K562 (cell line): ENCODE measurements at regions not wholly inside any gene's neighbourhood (a gene's known extent, or its start where the extent isn't known, plus 50 kb on each side); places are given as distances from the start of the nearest gene placed in this dataset.

ENCODE experiments used
- OTX1 ChIP-seq: fragments of 450-650 bp; formaldehyde crosslinking; IDR thresholded peaks from 2 replicates; pipeline ENCODE4 v1.4.0; 2022; ENCODE audit warnings: mild to moderate bottlenecking
- PHF20 ChIP-seq: fragments of 450-650 bp; IDR thresholded peaks from 2 replicates; pipeline ENCODE4 v1.6.1; 2018; ENCODE audit not compliant: partially characterized antibody
- RBFOX2 ChIP-seq: fragments of 200-400 bp; formaldehyde crosslinking; IDR thresholded peaks from 2 replicates; pipeline ENCODE4 v1.6.1; 2017; ENCODE audit warnings: low read depth, mild to moderate bottlenecking, low read length, moderate library complexity
- RBM15 ChIP-seq: fragments of 200-400 bp; formaldehyde crosslinking; IDR thresholded peaks from 2 replicates; pipeline ENCODE4 v1.6.1; 2018; ENCODE audit warnings: mild to moderate bottlenecking, low read length, moderate library complexity; ENCODE audit not compliant: insufficient read depth
- SAFB2 ChIP-seq: fragments of 200-400 bp; formaldehyde crosslinking; IDR thresholded peaks from 2 replicates; pipeline ENCODE4 v1.6.1; 2018; ENCODE audit warnings: borderline replicate concordance, low read length, low read depth, moderate library complexity; ENCODE audit not compliant: severe bottlenecking
- STAT5B ChIP-seq: fragments of 250-450 bp; sonication (Bioruptor Pico); IDR thresholded peaks from 2 replicates; pipeline ENCODE4 v1.8.0; 2021; ENCODE audit warnings: mild to moderate bottlenecking, inconsistent platforms
- ZFX ChIP-seq: sonication (generic); formaldehyde crosslinking; IDR thresholded peaks from 2 replicates; pipeline ENCODE4 v1.8.0; 2022; ENCODE audit warnings: mild to moderate bottlenecking, missing genetic modification reagents, moderate library complexity
- TF ChIP-seq, protein P1 (sequence below), 3 experiments: IDR thresholded peaks in 2 of 3; conservative IDR thresholded peaks in 1 of 3; 2 replicates each; pipeline ENCODE4 v1.5.1; 2011 to 2012; ENCODE audit warnings: low read length in 3 of 3, mild to moderate bottlenecking in 3 of 3, control low read depth in 2 of 3, improper control_type of control experiment in 1 of 3, inconsistent platforms in 1 of 3, low read depth in 1 of 3, mixed read lengths in 1 of 3, moderate library complexity in 1 of 3; ENCODE audit not compliant: insufficient read depth in 2 of 3

DNA sequence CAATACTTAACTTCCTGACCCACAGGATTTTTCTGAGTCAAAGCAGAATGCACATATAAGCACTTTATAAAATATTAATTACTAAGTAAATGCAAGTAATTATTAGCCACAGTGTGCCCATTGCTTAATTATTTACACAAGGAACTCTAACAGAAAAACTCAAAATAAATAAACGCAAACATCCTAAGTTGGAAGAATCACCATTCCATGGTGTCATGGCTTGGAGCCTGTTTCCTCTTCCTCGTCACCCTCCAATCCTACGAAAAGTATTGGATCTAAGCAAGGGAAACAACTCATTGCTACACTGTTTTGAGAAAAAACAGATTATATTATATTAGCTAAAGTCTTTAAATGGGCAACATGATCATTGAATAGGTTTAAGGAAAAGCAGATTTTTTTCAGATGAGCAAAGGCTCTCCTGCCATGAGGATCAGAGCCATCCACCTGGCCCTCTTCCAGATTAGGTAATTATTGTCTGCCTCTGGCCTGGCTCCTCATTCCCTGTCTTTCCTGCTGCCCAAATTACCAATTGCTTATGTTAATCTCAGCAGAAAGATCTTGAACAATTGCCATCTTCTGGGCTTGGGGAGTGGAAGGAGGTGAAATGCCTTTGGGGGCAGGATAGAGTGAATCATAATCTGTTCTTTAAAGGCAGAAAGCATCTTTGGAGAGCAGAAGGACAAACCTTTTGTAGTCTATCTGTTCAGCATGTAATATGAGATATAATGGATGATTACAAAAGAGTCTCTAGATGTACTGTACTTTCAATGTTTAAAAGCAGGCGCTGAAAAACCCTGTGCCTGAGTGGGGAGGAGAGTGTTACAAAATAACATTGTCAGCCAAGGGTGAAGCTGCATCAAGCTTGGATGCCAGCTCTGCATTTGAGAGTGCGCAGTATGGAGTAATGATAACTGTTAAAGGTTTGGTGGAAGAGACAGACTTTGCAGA lies 121.2 kb downstream of the DUSP10 start:
- no peak for TF ChIP-seq OTX1 (CRISPR knock-in tag)
- TF ChIP-seq, protein P1, sequence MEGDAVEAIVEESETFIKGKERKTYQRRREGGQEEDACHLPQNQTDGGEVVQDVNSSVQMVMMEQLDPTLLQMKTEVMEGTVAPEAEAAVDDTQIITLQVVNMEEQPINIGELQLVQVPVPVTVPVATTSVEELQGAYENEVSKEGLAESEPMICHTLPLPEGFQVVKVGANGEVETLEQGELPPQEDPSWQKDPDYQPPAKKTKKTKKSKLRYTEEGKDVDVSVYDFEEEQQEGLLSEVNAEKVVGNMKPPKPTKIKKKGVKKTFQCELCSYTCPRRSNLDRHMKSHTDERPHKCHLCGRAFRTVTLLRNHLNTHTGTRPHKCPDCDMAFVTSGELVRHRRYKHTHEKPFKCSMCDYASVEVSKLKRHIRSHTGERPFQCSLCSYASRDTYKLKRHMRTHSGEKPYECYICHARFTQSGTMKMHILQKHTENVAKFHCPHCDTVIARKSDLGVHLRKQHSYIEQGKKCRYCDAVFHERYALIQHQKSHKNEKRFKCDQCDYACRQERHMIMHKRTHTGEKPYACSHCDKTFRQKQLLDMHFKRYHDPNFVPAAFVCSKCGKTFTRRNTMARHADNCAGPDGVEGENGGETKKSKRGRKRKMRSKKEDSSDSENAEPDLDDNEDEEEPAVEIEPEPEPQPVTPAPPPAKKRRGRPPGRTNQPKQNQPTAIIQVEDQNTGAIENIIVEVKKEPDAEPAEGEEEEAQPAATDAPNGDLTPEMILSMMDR (IDR thresholded peaks at IDR 0.05 in 2 of 3, conservative IDR thresholded peaks at IDR 0.05 in 1 of 3; ENCODE audit: insufficient read depth in 2 of 3, low read depth in 1 of 3, low read length in 3 of 3), result no peak
- TF ChIP-seq PHF20, result no peak
- TF ChIP-seq RBM15, result no peak
- no peak for TF ChIP-seq ZFX
- TF ChIP-seq STAT5B (CRISPR knock-in tag), result no peak
- no peak for TF ChIP-seq RBFOX2
- TF ChIP-seq SAFB2, result no peak
